Stimulated activated CD8-positive, alpha-beta memory T cell treated with anti-CD3 and anti-CD28 coated beads, Interleukin-12 subunit alpha, Interleukin-12 subunit beta, amount 100 ng/mL, for 4 hours (primary cell): ENCODE measurements at regions not wholly inside any gene's neighbourhood (a gene's known extent, or its start where the extent isn't known, plus 50 kb on each side); places are given as distances from the start of the nearest gene placed in this dataset.
"Not testable (repeated sequence)": the region's sequence is repeated elsewhere in the genome, so short reads cannot be mapped to it uniquely, and the experiment has no call there.

Experiments
- DNase-seq: peaks from one replicate; pipeline ENCODE4 v3.0.0-alpha.2; 2020; ENCODE audit warnings: low read depth

GRCh38 chr7:131795400-131795799 lies 239.0 kb upstream of the PODXL start:
- no peak for DNase-seq

- no peak for DNase-seq
Measured at GRCh38 chr7:131792311-131792710, 235.9 kb upstream of the PODXL start.

GRCh38 chr7:131787101-131787500 lies 230.7 kb upstream of the PODXL start:
- DNase-seq = no peak

- DNase-seq = no peak
Measured at GRCh38 chr7:131786204-131786603, 229.8 kb upstream of the PODXL start.

- no peak for DNase-seq
Measured at GRCh38 chr7:131778601-131779000, 222.2 kb upstream of the PODXL start.

- DNase-seq = no peak
Measured at GRCh38 chr7:131774419-131775220, 218.2 kb upstream of the PODXL start.

- DNase-seq = no peak
Measured at GRCh38 chr7:131773413-131773812, 217.0 kb upstream of the PODXL start.

GRCh38 chr7:131769241-131769640 lies 212.8 kb upstream of the PODXL start:
- no peak for DNase-seq

- DNase-seq = no peak
Measured at GRCh38 chr7:131767591-131767990, 211.2 kb upstream of the PODXL start.

GRCh38 chr7:131765575-131765974 lies 209.1 kb upstream of the PODXL start:
- DNase-seq = no peak

- no peak for DNase-seq
Measured at GRCh38 chr7:131764143-131764775, 207.8 kb upstream of the PODXL start.

GRCh38 chr7:131762753-131763152 lies 206.3 kb upstream of the PODXL start:
- no peak for DNase-seq

GRCh38 chr7:131755801-131756200 lies 199.4 kb upstream of the PODXL start:
- not testable (repeated sequence) for DNase-seq

- DNase-seq = no peak
Measured at GRCh38 chr7:131753620-131754222, 197.3 kb upstream of the PODXL start.

GRCh38 chr7:131747658-131748232 lies 191.3 kb upstream of the PODXL start:
- no peak for DNase-seq

GRCh38 chr7:131745390-131746248 lies 189.2 kb upstream of the PODXL start:
- DNase-seq = no peak

GRCh38 chr7:131741446-131741845 lies 185.0 kb upstream of the PODXL start:
- DNase-seq = no peak

GRCh38 chr7:131737746-131738465 lies 181.5 kb upstream of the PODXL start:
- DNase-seq = no peak

GRCh38 chr7:131735101-131735500 lies 178.7 kb upstream of the PODXL start:
- no peak for DNase-seq

- DNase-seq = no peak
Measured at GRCh38 chr7:131733604-131734003, 177.2 kb upstream of the PODXL start.

- DNase-seq = no peak
Measured at GRCh38 chr7:131727189-131727588, 170.8 kb upstream of the PODXL start.
